ENCODE measurements at regions not wholly inside any gene's neighbourhood (a gene's known extent, or its start where the extent isn't known, plus 50 kb on each side); places are given as distances from the start of the nearest gene placed in this dataset.

- TF ChIP-seq SIN3A (IDR thresholded peaks at IDR 0.05; ENCODE audit: borderline replicate concordance, insufficient read depth, low read length): no peak
- no peak for TF ChIP-seq TAF1 (IDR thresholded peaks at IDR 0.05; ENCODE audit: borderline replicate concordance, insufficient read depth, low read length)
- TF ChIP-seq POLR2AphosphoS5 (IDR thresholded peaks at IDR 0.05; ENCODE audit: low read depth, low read length): no peak
- TF ChIP-seq REST (IDR thresholded peaks at IDR 0.05; ENCODE audit: insufficient read depth in 1 of 2, low read depth in 2 of 2, low read length in 2 of 2): no peak
These were observed 617.9 kb upstream of the PHF14 start for GRCh38 chr7:10355816-10356215.

Data from PFSK-1 (cell line).